GM12878 (cell line): ENCODE measurements at regions not wholly inside any gene's neighbourhood (a gene's known extent, or its start where the extent isn't known, plus 50 kb on each side); places are given as distances from the start of the nearest gene placed in this dataset.

ENCODE experiments used
- EGR1 ChIP-seq, 2 experiments: IDR thresholded peaks; 1 replicate in 1 of 2; 2 replicates in 1 of 2; pipeline ENCODE4 v1.6.1; 2011 to 2012; ENCODE audit warnings: low read depth in 2 of 2, low read length in 2 of 2, borderline replicate concordance in 1 of 2, mild to moderate bottlenecking in 1 of 2, moderate library complexity in 1 of 2
- EZH2 ChIP-seq: IDR thresholded peaks from 2 replicates; pipeline ENCODE4 v1.6.1; 2012; ENCODE audit warnings: low read depth, mild to moderate bottlenecking, control low read depth, inconsistent platforms, low read length, borderline replicate concordance; ENCODE audit not compliant: control insufficient read depth
- RBBP5 ChIP-seq: fragments of 200-600 bp; sonication (generic); conservative IDR thresholded peaks from 2 replicates; pipeline ENCODE4 v1.6.1; 2016
- SP1 ChIP-seq: IDR thresholded peaks from one replicate; pipeline ENCODE4 v1.6.1; 2011; ENCODE audit warnings: low read depth, low read length
- SREBF1 ChIP-seq: IDR thresholded peaks from 2 replicates; pipeline ENCODE4 v1.6.1; 2012; ENCODE audit warnings: mild to moderate bottlenecking, low read length
- YBX1 ChIP-seq: fragments of 450-650 bp; IDR thresholded peaks from 2 replicates; pipeline ENCODE4 v1.6.1; 2016; ENCODE audit warnings: antibody characterized with exemption
- TF ChIP-seq, protein P1 (sequence below): fragments of 450-650 bp; IDR thresholded peaks from 2 replicates; pipeline ENCODE4 v1.6.1; 2018; ENCODE audit warnings: mild to moderate bottlenecking, low read depth, moderate library complexity; ENCODE audit not compliant: partially characterized antibody
- TF ChIP-seq, protein P2 (sequence below), 3 experiments: IDR thresholded peaks in 2 of 3; conservative IDR thresholded peaks in 1 of 3; 2 replicates each; pipeline ENCODE4 v1.5.1; 2011; ENCODE audit warnings: low read depth in 3 of 3, low read length in 3 of 3, mild to moderate bottlenecking in 3 of 3, control low read depth in 2 of 3, moderate library complexity in 2 of 3, inconsistent platforms in 1 of 3, mixed read lengths in 1 of 3; ENCODE audit not compliant: control insufficient read depth in 2 of 3, insufficient read depth in 1 of 3; ENCODE audit errors: extremely low read depth in 1 of 3
- TF ChIP-seq, protein P3 (sequence below): fragments of 450-650 bp; formaldehyde crosslinking; IDR thresholded peaks from 2 replicates; pipeline ENCODE4 v1.4.0; 2020; ENCODE audit warnings: mild to moderate bottlenecking, moderate library complexity

GRCh38 chr7:80278737-80279136 is 144.1 kb downstream of the GNAI1 start (continued):
- TF ChIP-seq, protein P1, sequence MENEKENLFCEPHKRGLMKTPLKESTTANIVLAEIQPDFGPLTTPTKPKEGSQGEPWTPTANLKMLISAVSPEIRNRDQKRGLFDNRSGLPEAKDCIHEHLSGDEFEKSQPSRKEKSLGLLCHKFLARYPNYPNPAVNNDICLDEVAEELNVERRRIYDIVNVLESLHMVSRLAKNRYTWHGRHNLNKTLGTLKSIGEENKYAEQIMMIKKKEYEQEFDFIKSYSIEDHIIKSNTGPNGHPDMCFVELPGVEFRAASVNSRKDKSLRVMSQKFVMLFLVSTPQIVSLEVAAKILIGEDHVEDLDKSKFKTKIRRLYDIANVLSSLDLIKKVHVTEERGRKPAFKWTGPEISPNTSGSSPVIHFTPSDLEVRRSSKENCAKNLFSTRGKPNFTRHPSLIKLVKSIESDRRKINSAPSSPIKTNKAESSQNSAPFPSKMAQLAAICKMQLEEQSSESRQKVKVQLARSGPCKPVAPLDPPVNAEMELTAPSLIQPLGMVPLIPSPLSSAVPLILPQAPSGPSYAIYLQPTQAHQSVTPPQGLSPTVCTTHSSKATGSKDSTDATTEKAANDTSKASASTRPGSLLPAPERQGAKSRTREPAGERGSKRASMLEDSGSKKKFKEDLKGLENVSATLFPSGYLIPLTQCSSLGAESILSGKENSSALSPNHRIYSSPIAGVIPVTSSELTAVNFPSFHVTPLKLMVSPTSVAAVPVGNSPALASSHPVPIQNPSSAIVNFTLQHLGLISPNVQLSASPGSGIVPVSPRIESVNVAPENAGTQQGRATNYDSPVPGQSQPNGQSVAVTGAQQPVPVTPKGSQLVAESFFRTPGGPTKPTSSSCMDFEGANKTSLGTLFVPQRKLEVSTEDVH = no peak
- TF ChIP-seq, protein P2, sequence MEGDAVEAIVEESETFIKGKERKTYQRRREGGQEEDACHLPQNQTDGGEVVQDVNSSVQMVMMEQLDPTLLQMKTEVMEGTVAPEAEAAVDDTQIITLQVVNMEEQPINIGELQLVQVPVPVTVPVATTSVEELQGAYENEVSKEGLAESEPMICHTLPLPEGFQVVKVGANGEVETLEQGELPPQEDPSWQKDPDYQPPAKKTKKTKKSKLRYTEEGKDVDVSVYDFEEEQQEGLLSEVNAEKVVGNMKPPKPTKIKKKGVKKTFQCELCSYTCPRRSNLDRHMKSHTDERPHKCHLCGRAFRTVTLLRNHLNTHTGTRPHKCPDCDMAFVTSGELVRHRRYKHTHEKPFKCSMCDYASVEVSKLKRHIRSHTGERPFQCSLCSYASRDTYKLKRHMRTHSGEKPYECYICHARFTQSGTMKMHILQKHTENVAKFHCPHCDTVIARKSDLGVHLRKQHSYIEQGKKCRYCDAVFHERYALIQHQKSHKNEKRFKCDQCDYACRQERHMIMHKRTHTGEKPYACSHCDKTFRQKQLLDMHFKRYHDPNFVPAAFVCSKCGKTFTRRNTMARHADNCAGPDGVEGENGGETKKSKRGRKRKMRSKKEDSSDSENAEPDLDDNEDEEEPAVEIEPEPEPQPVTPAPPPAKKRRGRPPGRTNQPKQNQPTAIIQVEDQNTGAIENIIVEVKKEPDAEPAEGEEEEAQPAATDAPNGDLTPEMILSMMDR (IDR thresholded peaks at IDR 0.05 in 2 of 3, conservative IDR thresholded peaks at IDR 0.05 in 1 of 3; ENCODE audit: control insufficient read depth in 2 of 3, extremely low read depth in 1 of 3, insufficient read depth in 1 of 3, low read depth in 3 of 3, low read length in 3 of 3) = no peak
- TF ChIP-seq RBBP5 = no peak
- TF ChIP-seq SREBF1 = no peak
- TF ChIP-seq SP1 = no peak
- no peak for TF ChIP-seq EZH2
- TF ChIP-seq, protein P3, sequence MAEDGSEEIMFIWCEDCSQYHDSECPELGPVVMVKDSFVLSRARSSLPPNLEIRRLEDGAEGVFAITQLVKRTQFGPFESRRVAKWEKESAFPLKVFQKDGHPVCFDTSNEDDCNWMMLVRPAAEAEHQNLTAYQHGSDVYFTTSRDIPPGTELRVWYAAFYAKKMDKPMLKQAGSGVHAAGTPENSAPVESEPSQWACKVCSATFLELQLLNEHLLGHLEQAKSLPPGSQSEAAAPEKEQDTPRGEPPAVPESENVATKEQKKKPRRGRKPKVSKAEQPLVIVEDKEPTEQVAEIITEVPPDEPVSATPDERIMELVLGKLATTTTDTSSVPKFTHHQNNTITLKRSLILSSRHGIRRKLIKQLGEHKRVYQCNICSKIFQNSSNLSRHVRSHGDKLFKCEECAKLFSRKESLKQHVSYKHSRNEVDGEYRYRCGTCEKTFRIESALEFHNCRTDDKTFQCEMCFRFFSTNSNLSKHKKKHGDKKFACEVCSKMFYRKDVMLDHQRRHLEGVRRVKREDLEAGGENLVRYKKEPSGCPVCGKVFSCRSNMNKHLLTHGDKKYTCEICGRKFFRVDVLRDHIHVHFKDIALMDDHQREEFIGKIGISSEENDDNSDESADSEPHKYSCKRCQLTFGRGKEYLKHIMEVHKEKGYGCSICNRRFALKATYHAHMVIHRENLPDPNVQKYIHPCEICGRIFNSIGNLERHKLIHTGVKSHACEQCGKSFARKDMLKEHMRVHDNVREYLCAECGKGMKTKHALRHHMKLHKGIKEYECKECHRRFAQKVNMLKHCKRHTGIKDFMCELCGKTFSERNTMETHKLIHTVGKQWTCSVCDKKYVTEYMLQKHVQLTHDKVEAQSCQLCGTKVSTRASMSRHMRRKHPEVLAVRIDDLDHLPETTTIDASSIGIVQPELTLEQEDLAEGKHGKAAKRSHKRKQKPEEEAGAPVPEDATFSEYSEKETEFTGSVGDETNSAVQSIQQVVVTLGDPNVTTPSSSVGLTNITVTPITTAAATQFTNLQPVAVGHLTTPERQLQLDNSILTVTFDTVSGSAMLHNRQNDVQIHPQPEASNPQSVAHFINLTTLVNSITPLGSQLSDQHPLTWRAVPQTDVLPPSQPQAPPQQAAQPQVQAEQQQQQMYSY (CRISPR knock-in tag) = no peak
- no peak for TF ChIP-seq EGR1 (IDR thresholded peaks at IDR 0.05; ENCODE audit: borderline replicate concordance in 1 of 2, low read depth in 2 of 2, low read length in 2 of 2)
- no peak for TF ChIP-seq YBX1
